ENCODE measurements at regions not wholly inside any gene's neighbourhood (a gene's known extent, or its start where the extent isn't known, plus 50 kb on each side); places are given as distances from the start of the nearest gene placed in this dataset.
A peak's percentile ranks its signal among the peaks of the same experiment; 100 is the strongest.

DNA sequence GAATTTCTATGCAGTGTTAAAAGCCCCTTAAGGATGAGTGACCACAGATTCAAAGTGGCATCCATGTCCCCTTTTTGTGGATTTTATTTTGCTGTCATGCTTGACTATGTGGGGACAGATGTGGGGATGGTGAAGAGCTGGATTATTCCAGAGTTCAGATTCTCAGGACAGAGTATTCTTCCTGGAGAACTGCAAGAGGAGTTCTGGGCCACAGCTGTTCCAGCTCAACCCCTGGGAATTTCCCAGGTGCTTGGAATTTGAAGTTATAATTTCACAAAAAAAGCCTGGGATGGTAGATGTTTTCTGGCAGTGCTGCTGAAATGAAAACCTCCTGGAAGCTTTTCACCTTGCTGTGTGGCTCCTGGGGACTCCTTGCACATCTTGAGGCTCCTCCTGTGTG lies 671.8 kb upstream of the MARCKS start:
- TF ChIP-seq CTCF (IDR thresholded peaks at IDR 0.05; ENCODE audit: low read depth, low read length), result no peak
- DNase-seq (ENCODE audit: low read depth in 2 of 2), result peak in 1 of 2 donors; percentile 23
- no peak overlapping the region for H3K4me3 ChIP-seq (replicated peaks in 1 of 2; ENCODE audit: low read depth in 2 of 2, low read length in 2 of 2)

GRCh38 chr6:113187661-113188060 lies 669.5 kb upstream of the MARCKS start:
- TF ChIP-seq CTCF (IDR thresholded peaks at IDR 0.05; ENCODE audit: low read depth, low read length), result no peak
- DNase-seq (ENCODE audit: low read depth in 2 of 2), result no peak

DNA sequence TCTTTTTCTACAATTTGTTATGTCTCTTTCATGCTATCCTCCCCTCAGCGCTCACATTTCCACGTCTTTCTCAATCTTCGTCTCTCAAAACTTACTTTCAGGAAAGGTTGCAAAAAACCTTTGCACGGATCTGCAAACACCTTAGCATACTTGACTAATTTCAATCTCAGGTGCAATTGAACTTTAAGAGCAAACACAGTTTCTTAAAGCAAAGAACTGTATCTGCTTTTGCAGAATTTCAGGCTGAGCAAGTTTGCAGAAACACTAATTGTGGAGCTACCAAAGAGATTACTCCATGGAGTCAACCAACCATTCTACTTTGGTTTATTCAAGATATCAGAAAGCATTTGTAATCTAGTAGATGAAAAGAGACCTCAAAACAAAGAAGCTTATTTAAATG lies 668.2 kb upstream of the MARCKS start:
- DNase-seq (ENCODE audit: low read depth in 2 of 2), result no peak

More at GRCh38 chr6:113187661-113188060, 669.5 kb upstream of the MARCKS start:
- H3K4me3 ChIP-seq (replicated peaks in 1 of 2; ENCODE audit: low read depth in 2 of 2, low read length in 2 of 2), result no peak overlapping the region

DNA sequence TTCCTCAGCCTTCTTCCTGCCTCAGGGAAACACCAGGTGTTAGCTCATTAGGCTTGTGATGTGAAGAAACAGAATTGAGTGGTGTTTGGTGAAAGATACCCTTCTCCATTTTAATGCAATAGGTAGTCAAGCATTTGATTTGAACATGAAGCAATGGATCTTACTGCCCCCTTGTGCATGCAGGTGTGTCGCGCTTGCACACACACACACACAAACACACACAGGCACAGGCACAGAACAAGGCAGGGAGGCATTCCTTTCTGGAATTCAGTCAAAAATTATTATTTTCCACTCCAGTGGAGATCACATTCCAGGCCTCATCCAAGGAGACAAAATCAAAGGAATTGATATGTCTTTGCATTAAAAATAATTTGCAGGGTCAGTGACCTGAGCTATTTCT lies 667.0 kb upstream of the MARCKS start:
- DNase-seq (ENCODE audit: low read depth in 2 of 2), result peak in 1 of 2 donors; percentile 17
- TF ChIP-seq CTCF (IDR thresholded peaks at IDR 0.05; ENCODE audit: low read depth, low read length), result peak; percentile 2
- H3K4me3 ChIP-seq (replicated peaks in 1 of 2; ENCODE audit: low read depth in 2 of 2, low read length in 2 of 2), result no peak overlapping the region

More for the DNA sequence above, 668.2 kb upstream of the MARCKS start:
- H3K4me3 ChIP-seq (replicated peaks in 1 of 2; ENCODE audit: low read depth in 2 of 2, low read length in 2 of 2), result no peak overlapping the region
- no peak for TF ChIP-seq CTCF (IDR thresholded peaks at IDR 0.05; ENCODE audit: low read depth, low read length)

DNA sequence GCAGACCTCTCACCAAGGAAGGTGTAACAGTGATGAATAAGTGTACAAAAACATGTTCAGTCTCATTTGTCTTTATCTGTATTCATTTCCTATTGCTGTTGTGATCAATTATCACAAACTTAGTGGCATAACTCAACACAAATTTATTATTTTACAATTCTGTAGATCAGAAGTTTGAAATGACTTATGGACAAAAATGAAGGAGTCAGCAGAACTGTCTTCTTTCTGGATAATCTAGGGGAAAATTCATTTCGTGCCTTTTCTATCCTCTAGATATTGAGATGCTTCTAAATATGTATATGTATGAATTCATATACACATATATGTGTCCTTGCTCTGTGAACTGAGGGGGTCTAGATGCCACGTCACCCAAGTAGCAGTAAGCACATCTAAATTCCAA lies 663.1 kb upstream of the MARCKS start:
- no peak for DNase-seq (ENCODE audit: low read depth in 2 of 2)
- no peak overlapping the region for H3K4me3 ChIP-seq (replicated peaks in 1 of 2; ENCODE audit: low read depth in 2 of 2, low read length in 2 of 2)
- TF ChIP-seq CTCF (IDR thresholded peaks at IDR 0.05; ENCODE audit: low read depth, low read length), result no peak

GRCh38 chr6:113202852-113203714 lies 654.1 kb upstream of the MARCKS start:
- H3K4me3 ChIP-seq (replicated peaks in 1 of 2; ENCODE audit: low read depth in 2 of 2, low read length in 2 of 2), result no peak overlapping the region
- no peak for DNase-seq (ENCODE audit: low read depth in 2 of 2)
- no peak for TF ChIP-seq CTCF (IDR thresholded peaks at IDR 0.05; ENCODE audit: low read depth, low read length)

All from cardiac fibroblast (primary cell).